GM23338 (cell line): ENCODE measurements at regions not wholly inside any gene's neighbourhood (a gene's known extent, or its start where the extent isn't known, plus 50 kb on each side); places are given as distances from the start of the nearest gene placed in this dataset.
A peak's percentile ranks its signal among the peaks of the same experiment; 100 is the strongest.
"Not testable (repeated sequence)": the region's sequence is repeated elsewhere in the genome, so short reads cannot be mapped to it uniquely, and the experiment has no call there.

Experiments
- CREB1 ChIP-seq: fragments of 250-450 bp; sonication (Bioruptor Pico); IDR thresholded peaks from 2 replicates; pipeline ENCODE4 v1.5.0; 2020; ENCODE audit warnings: low read depth, mild to moderate bottlenecking, moderate library complexity
- EZH2 ChIP-seq: fragments of 200-600 bp; sonication (generic); IDR thresholded peaks from one replicate; pipeline ENCODE4 v1.8.0; 2017; ENCODE audit warnings: antibody characterized with exemption, mild to moderate bottlenecking, low read depth; ENCODE audit not compliant: unreplicated experiment
- EZH2phosphoT487 ChIP-seq: fragments of 200-600 bp; sonication (generic); IDR thresholded peaks from one replicate; pipeline ENCODE4 v1.8.1; 2018; ENCODE audit warnings: antibody characterized with exemption; ENCODE audit not compliant: unreplicated experiment
- ZNF114 ChIP-seq: fragments of 250-450 bp; sonication (Bioruptor Pico); IDR thresholded peaks from 2 replicates; pipeline ENCODE4 v1.5.0; 2020; ENCODE audit warnings: mild to moderate bottlenecking, moderate library complexity
- TF ChIP-seq, protein P1 (sequence below), 2 experiments: fragments of 200-600 bp in 1 of 2; sonication (generic) in 1 of 2; conservative IDR thresholded peaks; 2 replicates each; pipeline versions ENCODE4 v1.5.1 to v1.6.1; 2016 to 2017; ENCODE audit warnings: antibody characterized with exemption in 2 of 2, low read depth in 2 of 2, mild to moderate bottlenecking in 2 of 2, moderate library complexity in 1 of 2

DNA sequence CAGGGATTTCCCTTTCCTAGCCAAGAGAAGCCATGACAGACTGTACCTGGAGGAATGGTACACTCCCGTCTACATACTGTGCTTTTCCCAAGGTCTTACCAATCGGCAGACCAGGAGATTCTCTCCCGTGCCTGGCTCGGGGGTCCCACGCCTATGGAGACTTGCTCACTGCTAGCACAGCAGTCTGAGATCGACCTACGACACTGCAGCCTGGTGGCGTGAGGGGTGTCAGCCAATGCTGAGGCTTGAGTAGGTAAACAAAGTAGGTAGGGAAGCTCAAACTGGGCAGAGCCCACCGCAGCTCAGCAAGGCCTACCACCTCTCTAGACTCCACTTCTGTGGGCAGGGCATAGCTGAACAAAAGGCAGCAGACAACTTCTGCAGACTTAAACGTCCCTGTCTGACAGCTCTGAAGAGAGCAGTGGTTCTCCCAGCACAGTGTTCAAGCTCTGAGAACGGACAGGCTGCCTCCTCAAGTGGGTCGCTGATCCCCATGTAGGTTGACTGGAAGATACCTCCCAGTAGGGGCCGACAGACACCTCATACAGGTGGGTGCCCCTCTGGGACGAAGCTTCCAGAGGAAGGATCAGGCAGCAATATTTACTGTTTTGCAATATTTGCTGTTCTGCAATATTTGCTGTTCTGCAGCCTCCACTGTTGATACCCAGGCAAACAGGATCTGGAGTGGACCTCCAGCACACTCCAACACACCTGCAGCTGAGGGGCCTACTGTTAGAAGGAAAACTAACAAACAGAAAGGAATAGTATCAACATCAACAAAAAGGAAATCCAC, 270.4 kb upstream of the TLE3 start:
- not testable (repeated sequence) for TF ChIP-seq EZH2phosphoT487; ZNF114 (CRISPR knock-in tag); EZH2; CREB1 (CRISPR knock-in tag)
- TF ChIP-seq, protein P1, sequence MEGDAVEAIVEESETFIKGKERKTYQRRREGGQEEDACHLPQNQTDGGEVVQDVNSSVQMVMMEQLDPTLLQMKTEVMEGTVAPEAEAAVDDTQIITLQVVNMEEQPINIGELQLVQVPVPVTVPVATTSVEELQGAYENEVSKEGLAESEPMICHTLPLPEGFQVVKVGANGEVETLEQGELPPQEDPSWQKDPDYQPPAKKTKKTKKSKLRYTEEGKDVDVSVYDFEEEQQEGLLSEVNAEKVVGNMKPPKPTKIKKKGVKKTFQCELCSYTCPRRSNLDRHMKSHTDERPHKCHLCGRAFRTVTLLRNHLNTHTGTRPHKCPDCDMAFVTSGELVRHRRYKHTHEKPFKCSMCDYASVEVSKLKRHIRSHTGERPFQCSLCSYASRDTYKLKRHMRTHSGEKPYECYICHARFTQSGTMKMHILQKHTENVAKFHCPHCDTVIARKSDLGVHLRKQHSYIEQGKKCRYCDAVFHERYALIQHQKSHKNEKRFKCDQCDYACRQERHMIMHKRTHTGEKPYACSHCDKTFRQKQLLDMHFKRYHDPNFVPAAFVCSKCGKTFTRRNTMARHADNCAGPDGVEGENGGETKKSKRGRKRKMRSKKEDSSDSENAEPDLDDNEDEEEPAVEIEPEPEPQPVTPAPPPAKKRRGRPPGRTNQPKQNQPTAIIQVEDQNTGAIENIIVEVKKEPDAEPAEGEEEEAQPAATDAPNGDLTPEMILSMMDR (conservative IDR thresholded peaks at IDR 0.05; ENCODE audit: low read depth in 2 of 2): peak in 1 of 2 experiments; percentile 53; a peak in 3 of 4 replicates
